Upper lobe of right lung (tissue), 1 donor: ENCODE measurements at regions not wholly inside any gene's neighbourhood (a gene's known extent, or its start where the extent isn't known, plus 50 kb on each side); places are given as distances from the start of the nearest gene placed in this dataset.

Experiments used
- ATAC-seq: fragments of 200-7000 bp; cut with Tn5 transposase; one replicate; pipeline ENCODE4 v1.9.1; 2020; ENCODE audit warnings: mild to moderate bottlenecking, moderate library complexity
- DNase-seq: peaks from one replicate; pipeline ENCODE4 v3.0.0-alpha.2; 2020
- H3K27ac ChIP-seq: fragments of 200-600 bp; one replicate; pipeline ENCODE4 v1.8.0; 2022
- H3K27me3 ChIP-seq: fragments of 200-600 bp; one replicate; pipeline ENCODE4 v1.8.0; 2022; ENCODE audit warnings: mild to moderate bottlenecking
- H3K36me3 ChIP-seq: fragments of 200-600 bp; one replicate; pipeline ENCODE4 v1.8.0; 2022
- H3K4me1 ChIP-seq: fragments of 200-600 bp; one replicate; pipeline ENCODE4 v1.8.0; 2022
- H3K4me3 ChIP-seq: fragments of 200-600 bp; one replicate; pipeline ENCODE4 v1.8.0; 2022; ENCODE audit warnings: mild to moderate bottlenecking
- H3K9me3 ChIP-seq: fragments of 200-600 bp; one replicate; pipeline ENCODE4 v1.8.0; 2022
- intact Hi-C: fragments of 100-400 bp; cut with DNase I; formaldehyde crosslinking; loops from one replicate; pipeline ENCODE4 v1.11.0; 2022
- TF ChIP-seq, protein P1 (sequence below): fragments of 200-600 bp; IDR thresholded peaks from one replicate; pipeline ENCODE4 v1.8.0; 2022; ENCODE audit warnings: antibody characterized with exemption
- donor health status: DM: no; HTN: yes; CAD: no; lungs with severe emphysema.

DNA sequence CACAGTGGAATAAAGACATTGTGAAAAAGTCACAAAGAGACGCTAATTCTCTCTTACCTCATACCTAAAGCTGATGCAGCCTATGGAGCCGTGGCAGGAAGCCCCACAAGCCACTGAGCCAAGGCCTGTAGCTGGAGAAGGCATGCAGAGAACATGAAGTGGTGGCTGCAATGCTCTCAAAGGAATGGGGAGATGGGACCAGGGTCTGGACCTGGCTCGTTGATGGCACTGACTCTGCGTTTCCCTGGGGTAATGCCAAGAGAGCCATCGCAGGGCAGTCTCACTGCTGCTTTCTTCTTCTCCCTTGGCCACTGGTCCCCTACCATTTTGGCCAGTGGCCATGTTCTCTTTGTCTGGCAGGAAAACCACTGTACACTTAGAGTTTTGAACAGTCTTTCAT lies 329.9 kb upstream of the ZMIZ1 start:
- intact Hi-C loops = no loop called here
- TF ChIP-seq, protein P1, sequence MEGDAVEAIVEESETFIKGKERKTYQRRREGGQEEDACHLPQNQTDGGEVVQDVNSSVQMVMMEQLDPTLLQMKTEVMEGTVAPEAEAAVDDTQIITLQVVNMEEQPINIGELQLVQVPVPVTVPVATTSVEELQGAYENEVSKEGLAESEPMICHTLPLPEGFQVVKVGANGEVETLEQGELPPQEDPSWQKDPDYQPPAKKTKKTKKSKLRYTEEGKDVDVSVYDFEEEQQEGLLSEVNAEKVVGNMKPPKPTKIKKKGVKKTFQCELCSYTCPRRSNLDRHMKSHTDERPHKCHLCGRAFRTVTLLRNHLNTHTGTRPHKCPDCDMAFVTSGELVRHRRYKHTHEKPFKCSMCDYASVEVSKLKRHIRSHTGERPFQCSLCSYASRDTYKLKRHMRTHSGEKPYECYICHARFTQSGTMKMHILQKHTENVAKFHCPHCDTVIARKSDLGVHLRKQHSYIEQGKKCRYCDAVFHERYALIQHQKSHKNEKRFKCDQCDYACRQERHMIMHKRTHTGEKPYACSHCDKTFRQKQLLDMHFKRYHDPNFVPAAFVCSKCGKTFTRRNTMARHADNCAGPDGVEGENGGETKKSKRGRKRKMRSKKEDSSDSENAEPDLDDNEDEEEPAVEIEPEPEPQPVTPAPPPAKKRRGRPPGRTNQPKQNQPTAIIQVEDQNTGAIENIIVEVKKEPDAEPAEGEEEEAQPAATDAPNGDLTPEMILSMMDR = no peak

DNA sequence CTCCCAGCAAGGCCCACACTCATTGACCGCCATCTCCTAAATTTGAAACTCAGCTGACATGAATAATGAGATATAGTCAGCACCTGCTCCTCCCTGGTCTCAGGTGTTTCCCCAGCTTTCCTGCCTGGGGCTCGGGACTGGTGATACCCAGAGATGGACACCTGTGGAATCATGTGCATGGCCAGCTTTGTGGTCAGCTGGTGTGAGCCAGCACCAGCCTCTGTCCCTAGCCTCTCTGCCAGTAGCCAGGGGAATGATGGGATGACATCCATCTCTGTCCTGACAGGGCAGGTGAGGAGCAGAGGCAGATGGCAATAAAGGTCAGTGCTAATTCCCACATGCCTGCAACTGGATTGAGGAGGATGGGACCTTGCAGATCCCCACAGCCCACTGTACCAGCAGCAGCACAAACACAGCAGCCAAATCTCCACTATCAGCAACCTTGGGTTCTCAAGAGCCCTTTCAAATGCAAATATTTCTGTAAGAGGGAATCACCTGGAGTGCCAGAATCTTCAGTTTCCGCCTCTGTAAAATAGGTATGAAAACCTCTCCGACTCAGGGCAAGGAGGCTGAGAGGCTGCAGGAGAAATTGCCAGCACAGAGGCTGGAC lies 329.2 kb upstream of the ZMIZ1 start:
- Histone ChIP-seq H3K4me3 (no peak overlapping the region), H3K4me1 (peaks cover 16% of the 10 kb centered on the region), H3K9me3 (no peaks in the 10 kb centered on the region), H3K36me3 (no peaks in the 10 kb centered on the region), H3K27me3 (no peaks in the 10 kb centered on the region), H3K27ac (no peak overlapping the region)
- TF ChIP-seq, protein P1 = no peak
- DNase-seq (no peak), ATAC-seq (no peak)
- intact Hi-C loops = no loop called here

More for the DNA sequence above, 329.9 kb upstream of the ZMIZ1 start:
- Histone ChIP-seq H3K27me3 (no peaks in the 10 kb centered on the region), H3K4me3 (no peak overlapping the region), H3K27ac (no peak overlapping the region), H3K36me3 (no peaks in the 10 kb centered on the region), H3K4me1 (peaks cover 15% of the 10 kb centered on the region), H3K9me3 (no peaks in the 10 kb centered on the region)
- DNase-seq (no peak), ATAC-seq (no peak)

DNA sequence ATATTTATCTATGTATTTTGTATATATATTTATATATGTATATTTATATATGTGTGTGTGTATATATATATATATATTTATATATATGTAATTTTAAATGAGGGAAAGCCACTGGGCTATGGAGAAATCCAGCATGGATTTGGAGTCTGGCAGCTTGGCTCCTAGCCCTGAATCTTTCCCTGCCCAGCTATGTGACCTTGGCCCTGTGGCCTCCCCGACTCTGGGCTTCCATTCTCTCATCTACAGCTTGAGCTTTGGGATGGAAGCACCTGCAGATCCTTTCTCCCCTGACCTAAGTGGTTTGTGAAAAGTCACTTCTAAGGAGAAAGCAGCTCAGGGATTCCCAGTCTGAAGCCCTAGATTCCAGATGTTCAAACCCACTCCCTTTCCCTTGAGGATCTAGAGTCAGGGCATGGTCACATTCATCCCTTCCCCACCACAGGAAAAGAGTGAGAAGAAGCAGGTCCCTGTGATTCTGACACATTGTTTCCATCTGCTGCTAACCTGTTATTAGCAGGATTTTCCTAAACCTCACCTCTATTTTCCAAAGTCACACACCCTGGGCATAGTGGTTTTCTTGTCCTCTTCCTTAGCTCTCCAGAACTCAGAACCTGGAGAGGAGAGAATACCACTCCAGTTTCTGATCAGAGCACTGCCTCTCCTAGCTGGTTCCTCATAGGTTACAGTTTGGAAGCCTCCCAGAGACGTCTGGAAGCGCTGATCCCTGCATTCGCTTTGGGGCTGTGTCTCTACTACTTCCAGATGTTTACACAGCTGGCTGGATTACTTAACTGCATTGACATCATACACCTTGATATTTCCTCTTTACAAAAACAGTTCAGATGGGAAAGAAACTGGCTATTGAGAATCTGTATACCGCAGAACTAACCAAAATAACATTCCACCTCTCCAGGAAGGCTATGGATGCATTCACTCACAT lies 327.5 kb upstream of the ZMIZ1 start:
- Histone ChIP-seq H3K27ac (peak overlapping the region; percentile 7), H3K36me3 (no peaks in the 10 kb centered on the region), H3K27me3 (no peaks in the 10 kb centered on the region), H3K4me1 (peaks cover 19% of the 10 kb centered on the region), H3K4me3 (no peak overlapping the region), H3K9me3 (no peaks in the 10 kb centered on the region)
- ATAC-seq = no peak
- DNase-seq = no peak
- intact Hi-C loops = no loop called here
- TF ChIP-seq, protein P1 = no peak

DNA sequence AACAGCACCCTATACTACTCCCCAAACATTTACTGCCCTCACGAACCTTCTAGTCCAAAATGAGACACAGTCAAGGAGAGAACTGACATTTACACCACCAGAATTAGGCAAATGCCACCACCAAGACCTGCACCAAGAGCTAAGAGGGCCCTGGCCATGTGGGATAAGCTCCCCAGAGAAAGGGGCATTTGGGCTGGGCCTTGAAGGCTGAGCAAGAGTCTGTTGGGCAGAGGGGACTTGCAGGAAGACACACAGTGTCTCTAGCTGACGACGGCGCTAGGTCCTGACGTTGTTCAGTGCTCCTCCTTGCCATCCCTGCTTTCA lies 326.4 kb upstream of the ZMIZ1 start:
- Histone ChIP-seq H3K27ac (peak overlapping the region; percentile 7), H3K36me3 (no peaks in the 10 kb centered on the region), H3K27me3 (no peaks in the 10 kb centered on the region), H3K4me1 (peaks cover 19% of the 10 kb centered on the region), H3K4me3 (no peak overlapping the region), H3K9me3 (no peaks in the 10 kb centered on the region)
- intact Hi-C loops = no loop called here
- no peak for DNase-seq
- TF ChIP-seq, protein P1 = no peak
- no peak for ATAC-seq

DNA sequence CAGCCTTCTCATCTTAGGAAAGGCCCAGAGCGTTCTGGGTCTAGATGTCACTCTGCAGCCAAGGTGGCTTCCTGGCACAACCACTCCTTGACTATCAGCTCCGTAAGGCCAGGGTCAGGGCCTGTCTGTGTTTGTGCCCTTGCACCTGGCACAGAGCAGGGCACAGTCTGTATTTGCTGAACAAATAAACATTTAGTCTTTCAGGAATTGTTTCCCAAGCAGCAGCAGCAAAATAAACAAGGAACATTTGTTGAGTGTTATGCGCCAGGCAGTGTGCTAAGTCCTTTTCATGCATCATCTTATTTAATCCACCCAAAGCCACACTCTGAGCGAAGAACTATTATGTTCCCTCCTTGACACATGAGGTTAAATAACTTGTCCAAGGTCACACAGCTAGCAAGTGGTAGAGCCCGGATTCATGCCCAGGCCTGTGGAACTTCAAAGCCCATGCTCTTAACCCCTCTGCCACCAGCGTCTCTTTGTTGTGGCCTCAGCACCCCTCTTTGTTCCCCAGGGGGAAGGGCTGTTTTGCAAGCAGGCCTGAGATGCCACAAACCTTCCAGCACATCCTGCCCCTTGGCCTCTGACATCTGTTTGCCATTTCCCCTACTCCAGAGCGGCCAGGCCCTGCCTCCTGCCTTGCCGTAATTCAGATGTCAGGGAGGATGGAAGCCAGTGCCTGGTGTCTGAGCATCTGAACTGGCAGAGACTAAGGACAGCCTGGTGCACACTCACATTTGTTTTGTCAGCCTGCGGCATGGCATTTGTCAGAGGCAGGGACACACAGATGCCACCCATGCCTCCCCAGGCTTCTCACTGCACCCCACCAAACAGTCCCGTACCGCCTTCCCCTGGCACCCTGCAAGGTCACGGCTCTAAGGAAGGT lies 325.8 kb upstream of the ZMIZ1 start:
- Histone ChIP-seq H3K36me3 (no peaks in the 10 kb centered on the region), H3K27me3 (no peaks in the 10 kb centered on the region), H3K27ac (peak overlapping the region; percentile 7), H3K4me1 (peaks cover 19% of the 10 kb centered on the region), H3K4me3 (no peak overlapping the region), H3K9me3 (no peaks in the 10 kb centered on the region)
- TF ChIP-seq, protein P1 = no peak
- intact Hi-C loops = no loop called here
- ATAC-seq = peak; percentile 7
- no peak for DNase-seq
